ENCODE measurements at regions not wholly inside any gene's neighbourhood (a gene's known extent, or its start where the extent isn't known, plus 50 kb on each side); places are given as distances from the start of the nearest gene placed in this dataset.

DNA sequence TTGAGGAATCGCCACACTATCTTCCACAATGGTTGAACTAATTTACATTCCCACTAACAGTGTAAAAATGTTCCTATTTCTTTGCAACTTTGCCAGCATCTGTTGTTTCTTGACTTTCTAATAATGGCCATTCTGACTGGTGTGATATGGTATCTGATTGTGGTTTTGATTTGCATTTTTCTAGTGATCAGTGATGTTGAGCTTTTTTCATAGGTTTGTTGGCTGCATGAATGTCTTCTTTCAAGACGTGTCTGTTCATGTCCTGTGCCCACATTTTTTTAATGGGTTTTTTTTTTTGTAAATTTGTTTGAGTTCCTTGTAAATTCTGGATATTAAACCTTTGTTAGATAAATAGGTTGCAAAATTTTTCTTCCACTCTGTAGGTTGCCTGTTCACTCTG, 615.9 kb downstream of the SEMA5A start:
- TF ChIP-seq PATZ1 (CRISPR knock-in tag; IDR thresholded peaks at IDR 0.05; ENCODE audit: borderline replicate concordance) (no peak), ZNF8 (CRISPR knock-in tag; IDR thresholded peaks at IDR 0.05) (no peak), ZFP3 (CRISPR knock-in tag; IDR thresholded peaks at IDR 0.05) (no peak), ZFP30 (CRISPR knock-in tag; IDR thresholded peaks at IDR 0.05) (no peak), ARNTL (CRISPR knock-in tag; IDR thresholded peaks at IDR 0.05; ENCODE audit: borderline replicate concordance, low read depth) (no peak)
- TF ChIP-seq, protein P1, sequence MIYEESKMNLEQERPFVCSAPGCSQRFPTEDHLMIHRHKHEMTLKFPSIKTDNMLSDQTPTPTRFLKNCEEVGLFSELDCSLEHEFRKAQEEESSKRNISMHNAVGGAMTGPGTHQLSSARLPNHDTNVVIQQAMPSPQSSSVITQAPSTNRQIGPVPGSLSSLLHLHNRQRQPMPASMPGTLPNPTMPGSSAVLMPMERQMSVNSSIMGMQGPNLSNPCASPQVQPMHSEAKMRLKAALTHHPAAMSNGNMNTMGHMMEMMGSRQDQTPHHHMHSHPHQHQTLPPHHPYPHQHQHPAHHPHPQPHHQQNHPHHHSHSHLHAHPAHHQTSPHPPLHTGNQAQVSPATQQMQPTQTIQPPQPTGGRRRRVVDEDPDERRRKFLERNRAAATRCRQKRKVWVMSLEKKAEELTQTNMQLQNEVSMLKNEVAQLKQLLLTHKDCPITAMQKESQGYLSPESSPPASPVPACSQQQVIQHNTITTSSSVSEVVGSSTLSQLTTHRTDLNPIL (CRISPR knock-in tag; IDR thresholded peaks at IDR 0.05; ENCODE audit: low read depth), result no peak

Data from SK-N-SH treated with all-trans-retinoic acid at 6 μM for 48 hours (cell line).